ENCODE measurements at regions not wholly inside any gene's neighbourhood (a gene's known extent, or its start where the extent isn't known, plus 50 kb on each side); places are given as distances from the start of the nearest gene placed in this dataset.

GRCh38 chr13:50126263-50126992 lies 111.2 kb downstream of the KCNRG start:
- H3K27ac ChIP-seq: peak overlapping the region; percentile 95 to 100 (median 98)
- H3K4me3 ChIP-seq: peak overlapping the region; percentile 64 to 88 (median 78)
- peak; percentile 53 for DNase-seq
- peaks cover 26 to 60% (median 47%) of the 10 kb centered on the region in 4 donors for H3K4me1 ChIP-seq
- intact Hi-C loops (cut with DNase I; ENCODE audit: low total_unique reads): loop anchor here (2.0 kb wide), 1 partner anchor 46 kb away; no protein-coding TSS in a partner anchor
- H3K9me3 ChIP-seq: no peaks in the 10 kb centered on the region
- no peaks in the 10 kb centered on the region for H3K36me3 ChIP-seq
- H3K27me3 ChIP-seq: peaks cover 39% of the 10 kb centered on the region
- no peak for TF ChIP-seq POLR2A (IDR thresholded peaks at IDR 0.05)
- peak in 1 of 3 donors; percentile 28 for TF ChIP-seq POLR2AphosphoS5 (IDR thresholded peaks at IDR 0.05)
- TF ChIP-seq, protein P1, sequence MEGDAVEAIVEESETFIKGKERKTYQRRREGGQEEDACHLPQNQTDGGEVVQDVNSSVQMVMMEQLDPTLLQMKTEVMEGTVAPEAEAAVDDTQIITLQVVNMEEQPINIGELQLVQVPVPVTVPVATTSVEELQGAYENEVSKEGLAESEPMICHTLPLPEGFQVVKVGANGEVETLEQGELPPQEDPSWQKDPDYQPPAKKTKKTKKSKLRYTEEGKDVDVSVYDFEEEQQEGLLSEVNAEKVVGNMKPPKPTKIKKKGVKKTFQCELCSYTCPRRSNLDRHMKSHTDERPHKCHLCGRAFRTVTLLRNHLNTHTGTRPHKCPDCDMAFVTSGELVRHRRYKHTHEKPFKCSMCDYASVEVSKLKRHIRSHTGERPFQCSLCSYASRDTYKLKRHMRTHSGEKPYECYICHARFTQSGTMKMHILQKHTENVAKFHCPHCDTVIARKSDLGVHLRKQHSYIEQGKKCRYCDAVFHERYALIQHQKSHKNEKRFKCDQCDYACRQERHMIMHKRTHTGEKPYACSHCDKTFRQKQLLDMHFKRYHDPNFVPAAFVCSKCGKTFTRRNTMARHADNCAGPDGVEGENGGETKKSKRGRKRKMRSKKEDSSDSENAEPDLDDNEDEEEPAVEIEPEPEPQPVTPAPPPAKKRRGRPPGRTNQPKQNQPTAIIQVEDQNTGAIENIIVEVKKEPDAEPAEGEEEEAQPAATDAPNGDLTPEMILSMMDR (IDR thresholded peaks at IDR 0.05): peak in 2 of 5 experiments; percentile 13 to 16
- TF ChIP-seq EP300 (IDR thresholded peaks at IDR 0.05; ENCODE audit: low read depth): no peak
- whole genome bisulfite sequencing, 2 donors (ENCODE audit: low coverage in 1 of 2): 34% methylated on average over 28 of the region's 28 CpGs; no CpG with 5 or more reads in 1 of the 2 donors
- in situ Hi-C loops (cut with MboI; ENCODE audit: low pct_ligation_motif_present in 1 of 4, low pct_unique_long_range_greater_than_20kb in 1 of 4, low sequenced_read_pairs in 3 of 4): loop anchor here in 2 of 4 donors (25.0 kb wide), 1 partner anchor 786 kb away; the partner anchor contains the start of gene RNASEH2B (in 2 of the 2)

- WGBS, 2 donors (ENCODE audit: low coverage in 1 of 2): 50 to 51% methylated on average over 20 to 51 of the region's 51 CpGs
- intact Hi-C loops (cut with DNase I; ENCODE audit: low total_unique reads): loop anchor here (2.0 kb wide), 1 partner anchor 46 kb away; no protein-coding TSS in a partner anchor
- Histone ChIP-seq H3K4me3 (peak overlapping the region; percentile 6 to 64 (median 26)), H3K27me3 (peaks cover 46% of the 10 kb centered on the region), H3K27ac (peak overlapping the region; percentile 95 to 100 (median 98)), H3K9me3 (no peaks in the 10 kb centered on the region), H3K36me3 (no peaks in the 10 kb centered on the region), H3K4me1 (peaks cover 23 to 57% (median 47%) of the 10 kb centered on the region in 4 donors)
- peak; percentile 65 for DNase-seq
- in situ Hi-C loops (cut with MboI; ENCODE audit: low pct_ligation_motif_present in 1 of 4, low pct_unique_long_range_greater_than_20kb in 1 of 4, low sequenced_read_pairs in 3 of 4): loop anchor here in 2 of 4 donors (25.0 kb wide), 1 partner anchor 785 kb away; the partner anchor contains the start of gene RNASEH2B (in 2 of the 2)
- TF ChIP-seq POLR2AphosphoS5 (IDR thresholded peaks at IDR 0.05) (peak in 2 of 3 donors; percentile 51 to 55), EP300 (IDR thresholded peaks at IDR 0.05; ENCODE audit: low read depth) (no peak)
Observed at GRCh38 chr13:50126993-50127725, 111.9 kb downstream of the KCNRG start.

DNA sequence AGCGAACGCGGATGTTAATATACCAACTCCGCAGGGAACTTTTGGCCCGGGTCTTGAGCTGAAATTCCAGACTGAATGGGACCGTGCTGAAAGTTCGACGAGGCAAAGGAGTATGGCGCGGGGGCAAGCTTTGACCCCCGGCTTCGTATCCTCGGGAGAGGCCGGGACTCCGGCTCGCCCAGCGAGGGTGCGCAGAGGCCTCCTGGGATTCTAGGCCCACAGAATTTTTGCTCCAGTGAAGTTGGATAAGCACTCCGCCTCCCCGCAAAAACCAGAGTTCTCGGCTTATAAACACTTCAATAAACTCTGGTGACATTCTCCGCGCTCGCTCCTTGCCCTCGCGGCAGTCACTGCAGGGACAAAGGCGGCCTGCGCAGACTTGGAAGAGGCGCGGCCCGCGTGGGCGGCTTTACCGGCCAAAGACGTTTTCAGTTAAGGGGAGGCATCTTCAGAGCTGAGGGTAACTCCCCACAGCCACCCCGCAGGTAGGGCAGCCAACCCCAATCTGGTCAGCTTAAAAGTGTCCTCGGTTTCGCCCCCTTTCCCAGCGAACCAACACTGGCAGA lies 112.6 kb downstream of the KCNRG start:
- Histone ChIP-seq H3K36me3 (no peaks in the 10 kb centered on the region), H3K9me3 (no peaks in the 10 kb centered on the region), H3K4me1 (peaks cover 20 to 55% (median 45%) of the 10 kb centered on the region in 4 donors), H3K4me3 (peak overlapping the region in 3 of 4 donors; percentile 25 to 64 (median 26)), H3K27me3 (peaks cover 52% of the 10 kb centered on the region), H3K27ac (peak overlapping the region; percentile 95 to 100 (median 98))
- DNase-seq: no peak
- TF ChIP-seq, protein P1 (IDR thresholded peaks at IDR 0.05): no peak
- TF ChIP-seq POLR2AphosphoS5 (IDR thresholded peaks at IDR 0.05) (no peak), EP300 (IDR thresholded peaks at IDR 0.05; ENCODE audit: low read depth) (no peak), POLR2A (IDR thresholded peaks at IDR 0.05) (no peak)
- intact Hi-C loops (cut with DNase I; ENCODE audit: low total_unique reads) (loop anchor here (2.0 kb wide), 1 partner anchor 47 kb away; no protein-coding TSS in a partner anchor), in situ Hi-C loops (cut with MboI; ENCODE audit: low pct_ligation_motif_present in 1 of 4, low pct_unique_long_range_greater_than_20kb in 1 of 4, low sequenced_read_pairs in 3 of 4) (loop anchor here in 2 of 4 donors (25.0 kb wide), 1 partner anchor 784 kb away; the partner anchor contains the start of gene RNASEH2B (in 2 of the 2))
- 68% methylated on average over 39 of the region's 39 CpGs; no CpG with 5 or more reads in 1 of the 2 donors for WGBS, 2 donors (ENCODE audit: low coverage in 1 of 2)

GRCh38 chr13:50128428-50128931 lies 113.2 kb downstream of the KCNRG start:
- no peak for DNase-seq
- intact Hi-C loops (cut with DNase I; ENCODE audit: low total_unique reads) (no loop called here), in situ Hi-C loops (cut with MboI; ENCODE audit: low pct_ligation_motif_present in 1 of 4, low pct_unique_long_range_greater_than_20kb in 1 of 4, low sequenced_read_pairs in 3 of 4) (loop anchor here in 2 of 4 donors (25.0 kb wide), 1 partner anchor 784 kb away; the partner anchor contains the start of gene RNASEH2B (in 2 of the 2))
- no peak overlapping the region for H3K27ac ChIP-seq
- H3K4me1 ChIP-seq: peaks cover 14 to 48% (median 38%) of the 10 kb centered on the region in 4 donors
- H3K27me3 ChIP-seq: peaks cover 59% of the 10 kb centered on the region
- 78 to 83% methylated on average over 17 to 18 of the region's 18 CpGs for WGBS, 2 donors (ENCODE audit: low coverage in 1 of 2)
- no peaks in the 10 kb centered on the region for H3K36me3 ChIP-seq
- no peak overlapping the region for H3K4me3 ChIP-seq
- TF ChIP-seq, protein P1 (IDR thresholded peaks at IDR 0.05): no peak
- TF ChIP-seq POLR2A (IDR thresholded peaks at IDR 0.05) (no peak), POLR2AphosphoS5 (IDR thresholded peaks at IDR 0.05) (no peak), EP300 (IDR thresholded peaks at IDR 0.05; ENCODE audit: low read depth) (no peak)
- H3K9me3 ChIP-seq: no peaks in the 10 kb centered on the region

Data from transverse colon (tissue), 4 donors.